ENCODE measurements at regions not wholly inside any gene's neighbourhood (a gene's known extent, or its start where the extent isn't known, plus 50 kb on each side); places are given as distances from the start of the nearest gene placed in this dataset.

DNA sequence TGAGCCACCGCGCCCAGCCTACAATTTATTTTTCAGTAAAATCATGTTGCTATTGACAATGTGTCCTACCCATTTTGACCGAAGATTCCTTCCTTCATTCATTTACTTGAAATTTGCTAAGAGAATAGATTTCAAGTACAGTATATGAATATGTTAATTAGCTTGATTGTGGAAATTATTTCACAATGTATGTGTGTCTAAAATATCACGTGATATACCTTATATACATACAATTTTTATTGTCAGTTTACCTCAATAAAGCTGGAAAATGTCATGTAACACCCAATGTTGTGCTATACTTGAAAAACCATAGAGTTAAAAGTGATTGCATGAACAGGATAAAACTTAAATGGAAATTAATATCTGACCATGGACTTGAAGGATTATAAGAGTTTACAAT, 521.7 kb upstream of the ANKRD30A start:
- Histone ChIP-seq H3K14ac (ENCODE audit: insufficient read length) (no peak overlapping the region), H3K27me3 (replicated peaks in 1 of 4; ENCODE audit: control insufficient read depth in 3 of 4, extremely low read depth in 1 of 4, insufficient read depth in 3 of 4, low read length in 3 of 4) (no peaks in the 10 kb centered on the region), H3K79me1 (ENCODE audit: low read depth, low read length) (no peaks in the 10 kb centered on the region), H2AFZ (ENCODE audit: low read length) (no peak overlapping the region), H3K9me3 (ENCODE audit: insufficient read depth in 2 of 2, low read depth in 1 of 2, low read length in 1 of 2) (no peaks in the 10 kb centered on the region), H2BK20ac (ENCODE audit: low read length) (no peak overlapping the region), H2BK12ac (ENCODE audit: low read depth, low read length) (no peak overlapping the region), H3K79me2 (ENCODE audit: control insufficient read depth in 1 of 2, insufficient read depth in 2 of 2, low read length in 2 of 2) (no peaks in the 10 kb centered on the region), H2AK5ac (ENCODE audit: low read depth, low read length) (no peak overlapping the region), H3K9ac (replicated peaks in 1 of 4; ENCODE audit: extremely low read depth in 1 of 4, low read depth in 3 of 4, low read length in 3 of 4) (no peak overlapping the region), H3K4ac (replicated peaks; ENCODE audit: insufficient read length, low read depth, low read length) (no peak overlapping the region), H2BK15ac (ENCODE audit: low read length) (no peak overlapping the region), H3K23me2 (ENCODE audit: low read depth, low read length) (no peaks in the 10 kb centered on the region), H2BK120ac (replicated peaks; ENCODE audit: low read depth, low read length) (no peak overlapping the region), H2BK5ac (ENCODE audit: low read depth, low read length) (no peak overlapping the region), H4K20me1 (replicated peaks in 1 of 2; ENCODE audit: control insufficient read depth in 1 of 2, insufficient read depth in 2 of 2, low read length in 2 of 2) (no peaks in the 10 kb centered on the region), H3K18ac (ENCODE audit: extremely low read depth, low read length) (no peak overlapping the region), H3K4me2 (ENCODE audit: insufficient read depth in 1 of 2, low read depth in 2 of 2, low read length in 2 of 2) (no peak overlapping the region), H3K56ac (replicated peaks; ENCODE audit: insufficient read length, low read depth, low read length) (no peak overlapping the region), H4K91ac (replicated peaks; ENCODE audit: insufficient read length, low read length) (no peak overlapping the region), H3K23ac (ENCODE audit: insufficient read length) (no peak overlapping the region), H4K8ac (ENCODE audit: extremely low read depth, insufficient read depth, low read length) (no peak overlapping the region), H3K4me1 (replicated peaks in 1 of 4; ENCODE audit: control insufficient read depth in 3 of 4, insufficient read depth in 4 of 4, low read length in 3 of 4) (no peaks in the 10 kb centered on the region), H3K27ac (ENCODE audit: low read depth, low read length) (no peak overlapping the region), H4K5ac (ENCODE audit: insufficient read length, low read depth, low read length) (no peak overlapping the region), H3K36me3 (ENCODE audit: control insufficient read depth in 2 of 4, insufficient read depth in 4 of 4, low read length in 3 of 4) (no peaks in the 10 kb centered on the region), H3K4me3 (ENCODE audit: extremely low read depth in 1 of 4, insufficient read depth in 2 of 4, low read depth in 3 of 4, low read length in 4 of 4) (no peak overlapping the region)
- TF ChIP-seq CTCF (IDR thresholded peaks at IDR 0.05; ENCODE audit: control extremely low read depth in 1 of 3, insufficient read depth in 1 of 3, low read depth in 1 of 3, low read length in 3 of 3) (no peak), ZNF274 (IDR thresholded peaks at IDR 0.05; ENCODE audit: borderline replicate concordance, extremely low read depth, low read length) (no peak), SRF (IDR thresholded peaks at IDR 0.05; ENCODE audit: low read depth, low read length) (no peak), POU5F1 (IDR thresholded peaks at IDR 0.05; ENCODE audit: low read depth, low read length) (no peak), KDM1A (IDR thresholded peaks at IDR 0.05; ENCODE audit: borderline replicate concordance, low read length) (no peak)
- DNase-seq (ENCODE audit: low read depth in 1 of 2, low spot score in 2 of 2) (no peak), FAIRE-seq (no peak)
- CTCF ChIA-PET (ENCODE audit: partially characterized antibody): no interaction called here
- POLR2A ChIA-PET (ENCODE audit: partially characterized antibody): no interaction called here
- WGBS, 2 experiments (ENCODE audit: extremely low coverage in 1 of 2, insufficient coverage in 1 of 2, insufficient read length in 1 of 2, insufficient replicate concordance in 2 of 2, low coverage in 1 of 2, low lambda C conversion rate in 2 of 2, missing lambda C conversion rate in 1 of 2): 96% methylated on average over 4 of the region's 4 CpGs; no CpG with 5 or more reads in 1 of the 2 experiments
